B cell (primary cell): ENCODE measurements at regions not wholly inside any gene's neighbourhood (a gene's known extent, or its start where the extent isn't known, plus 50 kb on each side); places are given as distances from the start of the nearest gene placed in this dataset.

Source experiments
- CTCF ChIP-seq: fragments of 200-600 bp; IDR thresholded peaks from one replicate; pipeline ENCODE4 v1.8.0; 2022; ENCODE audit warnings: antibody characterized with exemption, mild to moderate bottlenecking
- EZH2 ChIP-seq: IDR thresholded peaks from 2 replicates; pipeline ENCODE4 v1.6.1; 2012; ENCODE audit warnings: borderline replicate concordance, low read depth, mild to moderate bottlenecking, moderate library complexity, low read length; ENCODE audit not compliant: insufficient read depth, poor library complexity, severe bottlenecking

- no peak for TF ChIP-seq CTCF
- TF ChIP-seq EZH2 = no peak
These were observed 123.0 kb upstream of the AP1S2 start for GRCh38 chrX:15977644-15978043.
